ENCODE measurements at regions not wholly inside any gene's neighbourhood (a gene's known extent, or its start where the extent isn't known, plus 50 kb on each side); places are given as distances from the start of the nearest gene placed in this dataset.

GRCh38 chr5:89901983-89902382, 507.6 kb downstream of the CETN3 start:
- Histone ChIP-seq H3K27ac (no peak overlapping the region), H3K9me3 (no peaks in the 10 kb centered on the region), H3K27me3 (no peaks in the 10 kb centered on the region), H3K4me1 (peaks cover 3% of the 10 kb centered on the region), H3K4me3 (no peak overlapping the region), H3K36me3 (replicated peaks in 1 of 2; ENCODE audit: insufficient read depth in 1 of 2, low read depth in 2 of 2) (no peaks in the 10 kb centered on the region)
- intact Hi-C loops (cut with DNase I): no loop called here
- TF ChIP-seq POLR2A (IDR thresholded peaks at IDR 0.05): no peak
- no peak for TF ChIP-seq CTCF (IDR thresholded peaks at IDR 0.05)
- WGBS, 2 donors: 38 to 41% methylated on average over 4 of the region's 4 CpGs
- ATAC-seq: no peak
- DNase-seq: no peak

GRCh38 chr5:89901346-89901745, 508.2 kb downstream of the CETN3 start:
- H3K36me3 ChIP-seq (replicated peaks in 1 of 2; ENCODE audit: insufficient read depth in 1 of 2, low read depth in 2 of 2): no peaks in the 10 kb centered on the region
- TF ChIP-seq POLR2A (IDR thresholded peaks at IDR 0.05): no peak
- TF ChIP-seq CTCF (IDR thresholded peaks at IDR 0.05): no peak
- WGBS, 2 donors: 83 to 90% methylated on average over 1 of the region's 1 CpG
- no peak overlapping the region for H3K4me3 ChIP-seq
- H3K27me3 ChIP-seq: no peaks in the 10 kb centered on the region
- peaks cover 3% of the 10 kb centered on the region for H3K4me1 ChIP-seq
- ATAC-seq (no peak), DNase-seq (no peak)
- intact Hi-C loops (cut with DNase I): no loop called here
- H3K9me3 ChIP-seq: no peaks in the 10 kb centered on the region
- no peak overlapping the region for H3K27ac ChIP-seq

GRCh38 chr5:89900346-89900745, 509.2 kb downstream of the CETN3 start:
- Histone ChIP-seq H3K9me3 (no peaks in the 10 kb centered on the region), H3K4me3 (no peak overlapping the region), H3K27me3 (no peaks in the 10 kb centered on the region), H3K27ac (no peak overlapping the region), H3K4me1 (peaks cover 3% of the 10 kb centered on the region), H3K36me3 (replicated peaks in 1 of 2; ENCODE audit: insufficient read depth in 1 of 2, low read depth in 2 of 2) (no peaks in the 10 kb centered on the region)
- TF ChIP-seq CTCF (IDR thresholded peaks at IDR 0.05) (no peak), POLR2A (IDR thresholded peaks at IDR 0.05) (no peak)
- ATAC-seq: no peak
- intact Hi-C loops (cut with DNase I): no loop called here
- no peak for DNase-seq
- WGBS, 2 donors: 75 to 89% methylated on average over 1 of the region's 1 CpG

GRCh38 chr5:89899559-89899958, 510.0 kb downstream of the CETN3 start:
- ATAC-seq: no peak
- Histone ChIP-seq H3K27ac (no peak overlapping the region), H3K27me3 (no peaks in the 10 kb centered on the region), H3K4me1 (peaks cover 3% of the 10 kb centered on the region), H3K36me3 (replicated peaks in 1 of 2; ENCODE audit: insufficient read depth in 1 of 2, low read depth in 2 of 2) (no peaks in the 10 kb centered on the region), H3K4me3 (no peak overlapping the region), H3K9me3 (no peaks in the 10 kb centered on the region)
- no peak for TF ChIP-seq CTCF (IDR thresholded peaks at IDR 0.05)
- no peak for TF ChIP-seq POLR2A (IDR thresholded peaks at IDR 0.05)
- intact Hi-C loops (cut with DNase I): no loop called here
- DNase-seq: no peak

- ATAC-seq (no peak), DNase-seq (no peak)
- Histone ChIP-seq H3K36me3 (replicated peaks in 1 of 2; ENCODE audit: insufficient read depth in 1 of 2, low read depth in 2 of 2) (no peaks in the 10 kb centered on the region), H3K9me3 (peaks cover 0 to 3% (median 0%) of the 10 kb centered on the region in 3 donors), H3K27ac (no peak overlapping the region), H3K4me3 (no peak overlapping the region), H3K4me1 (no peaks in the 10 kb centered on the region), H3K27me3 (no peaks in the 10 kb centered on the region)
- TF ChIP-seq POLR2A (IDR thresholded peaks at IDR 0.05) (no peak), CTCF (IDR thresholded peaks at IDR 0.05) (no peak)
- 63 to 68% methylated on average over 2 of the region's 2 CpGs for WGBS, 2 donors
- intact Hi-C loops (cut with DNase I): no loop called here
Measured at GRCh38 chr5:89893546-89893945, 516.0 kb downstream of the CETN3 start.
